Mesothelial cell of epicardium (in vitro differentiated cells): ENCODE measurements at regions not wholly inside any gene's neighbourhood (a gene's known extent, or its start where the extent isn't known, plus 50 kb on each side); places are given as distances from the start of the nearest gene placed in this dataset.

ENCODE experiments used
- DNase-seq, 2 experiments: peaks; one replicate each; pipeline ENCODE4 v3.0.0; 2021; ENCODE audit warnings: low spot score in 2 of 2; ENCODE audit not compliant: unreplicated experiment in 2 of 2
- H3K27ac Mint-ChIP-seq: 2 replicates; pipeline ENCODE4 v1.8.0; 2021; ENCODE audit warnings: mixed read lengths
- H3K27me3 Mint-ChIP-seq: 2 replicates; pipeline ENCODE4 v1.8.0; 2021; ENCODE audit warnings: low read depth, mixed read lengths
- H3K36me3 Mint-ChIP-seq: 2 replicates; pipeline ENCODE4 v1.8.0; 2021; ENCODE audit warnings: mixed read lengths
- H3K4me1 Mint-ChIP-seq: 2 replicates; pipeline ENCODE4 v1.8.0; 2021; ENCODE audit warnings: mixed read lengths
- H3K4me3 Mint-ChIP-seq: 2 replicates; pipeline ENCODE4 v1.8.0; 2021; ENCODE audit warnings: mild to moderate bottlenecking, moderate library complexity, mixed read lengths
- H3K9me3 Mint-ChIP-seq: 2 replicates; pipeline ENCODE4 v1.8.0; 2021; ENCODE audit warnings: mixed read lengths
- TF ChIP-seq, protein P1 (sequence below): fragments of 200-600 bp; sonication (generic); IDR thresholded peaks from one replicate; pipeline ENCODE4 v1.5.0; 2021; ENCODE audit warnings: antibody characterized with exemption; ENCODE audit not compliant: unreplicated experiment

GRCh38 chr7:131618391-131618790, 62.0 kb upstream of the PODXL start:
- Mint-ChIP-seq H3K4me3 (no peak overlapping the region), H3K27ac (peak overlapping the region; percentile 35), H3K27me3 (no peaks in the 10 kb centered on the region), H3K36me3 (no peaks in the 10 kb centered on the region), H3K9me3 (no peaks in the 10 kb centered on the region), H3K4me1 (peaks cover 32% of the 10 kb centered on the region)
- TF ChIP-seq, protein P1, sequence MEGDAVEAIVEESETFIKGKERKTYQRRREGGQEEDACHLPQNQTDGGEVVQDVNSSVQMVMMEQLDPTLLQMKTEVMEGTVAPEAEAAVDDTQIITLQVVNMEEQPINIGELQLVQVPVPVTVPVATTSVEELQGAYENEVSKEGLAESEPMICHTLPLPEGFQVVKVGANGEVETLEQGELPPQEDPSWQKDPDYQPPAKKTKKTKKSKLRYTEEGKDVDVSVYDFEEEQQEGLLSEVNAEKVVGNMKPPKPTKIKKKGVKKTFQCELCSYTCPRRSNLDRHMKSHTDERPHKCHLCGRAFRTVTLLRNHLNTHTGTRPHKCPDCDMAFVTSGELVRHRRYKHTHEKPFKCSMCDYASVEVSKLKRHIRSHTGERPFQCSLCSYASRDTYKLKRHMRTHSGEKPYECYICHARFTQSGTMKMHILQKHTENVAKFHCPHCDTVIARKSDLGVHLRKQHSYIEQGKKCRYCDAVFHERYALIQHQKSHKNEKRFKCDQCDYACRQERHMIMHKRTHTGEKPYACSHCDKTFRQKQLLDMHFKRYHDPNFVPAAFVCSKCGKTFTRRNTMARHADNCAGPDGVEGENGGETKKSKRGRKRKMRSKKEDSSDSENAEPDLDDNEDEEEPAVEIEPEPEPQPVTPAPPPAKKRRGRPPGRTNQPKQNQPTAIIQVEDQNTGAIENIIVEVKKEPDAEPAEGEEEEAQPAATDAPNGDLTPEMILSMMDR = no peak
- no peak for DNase-seq

DNA sequence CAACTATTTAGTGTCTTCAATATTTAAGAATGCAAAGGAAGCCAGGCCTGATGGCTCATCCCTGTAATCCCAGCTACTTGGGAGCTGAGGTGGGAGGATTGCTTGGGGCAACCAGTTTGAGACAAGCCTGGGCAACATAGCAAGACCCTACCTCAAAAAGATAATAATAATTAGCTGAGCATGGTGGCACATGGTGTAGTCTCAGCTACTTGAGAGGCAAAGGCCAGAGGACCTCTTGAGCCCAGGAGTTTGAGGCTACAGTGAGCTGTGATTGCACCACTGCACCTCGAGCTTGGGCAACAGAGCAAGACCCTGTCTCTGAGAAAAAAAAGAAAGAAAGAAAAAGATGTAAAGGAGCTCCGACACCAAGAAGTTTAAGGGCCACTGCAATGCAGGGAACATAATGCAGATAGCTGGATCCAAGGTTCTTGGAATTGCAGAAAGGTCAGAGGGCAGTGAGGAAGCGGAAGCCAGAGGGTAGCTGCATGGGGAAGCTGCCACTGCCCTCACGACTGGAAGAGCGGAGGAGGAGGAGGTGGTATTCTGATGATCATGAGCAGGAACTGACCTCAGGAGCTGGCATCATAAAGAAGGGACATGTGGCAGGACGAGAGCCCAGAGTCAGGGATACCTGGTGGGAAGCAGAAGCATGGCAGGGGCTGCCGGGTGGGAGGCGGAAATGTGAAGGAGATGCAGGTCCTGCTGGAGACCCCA, 60.2 kb upstream of the PODXL start:
- H3K36me3 Mint-ChIP-seq = no peaks in the 10 kb centered on the region
- no peak overlapping the region for H3K27ac Mint-ChIP-seq
- H3K27me3 Mint-ChIP-seq = no peaks in the 10 kb centered on the region
- TF ChIP-seq, protein P1 = no peak
- H3K9me3 Mint-ChIP-seq = no peaks in the 10 kb centered on the region
- peaks cover 29% of the 10 kb centered on the region for H3K4me1 Mint-ChIP-seq
- no peak overlapping the region for H3K4me3 Mint-ChIP-seq
- no peak for DNase-seq

DNA sequence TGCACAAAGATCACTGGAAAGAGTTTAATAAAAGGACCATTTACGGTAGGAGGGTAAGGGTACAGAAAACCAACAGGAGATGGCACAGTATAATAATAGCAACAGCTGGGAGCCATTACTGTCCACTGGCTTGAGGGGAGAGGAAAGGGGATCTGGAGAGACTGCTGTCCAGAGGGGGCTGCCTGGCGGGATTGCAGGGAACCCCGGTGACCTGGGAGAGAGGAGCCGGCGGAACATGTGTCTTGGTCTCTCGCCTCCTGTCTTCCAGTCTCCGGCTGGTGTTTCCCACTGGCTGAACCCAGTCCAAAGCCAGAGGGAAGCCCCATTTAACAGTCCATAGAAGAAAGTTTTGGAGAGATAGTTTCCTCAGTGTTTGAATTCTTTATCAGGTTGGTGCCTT, 57.5 kb upstream of the PODXL start:
- H3K36me3 Mint-ChIP-seq = no peaks in the 10 kb centered on the region
- no peak for DNase-seq
- peaks cover 9% of the 10 kb centered on the region for H3K4me1 Mint-ChIP-seq
- H3K27ac Mint-ChIP-seq = no peak overlapping the region
- TF ChIP-seq, protein P1 = no peak
- H3K9me3 Mint-ChIP-seq = no peaks in the 10 kb centered on the region
- no peak overlapping the region for H3K4me3 Mint-ChIP-seq
- no peaks in the 10 kb centered on the region for H3K27me3 Mint-ChIP-seq

DNA sequence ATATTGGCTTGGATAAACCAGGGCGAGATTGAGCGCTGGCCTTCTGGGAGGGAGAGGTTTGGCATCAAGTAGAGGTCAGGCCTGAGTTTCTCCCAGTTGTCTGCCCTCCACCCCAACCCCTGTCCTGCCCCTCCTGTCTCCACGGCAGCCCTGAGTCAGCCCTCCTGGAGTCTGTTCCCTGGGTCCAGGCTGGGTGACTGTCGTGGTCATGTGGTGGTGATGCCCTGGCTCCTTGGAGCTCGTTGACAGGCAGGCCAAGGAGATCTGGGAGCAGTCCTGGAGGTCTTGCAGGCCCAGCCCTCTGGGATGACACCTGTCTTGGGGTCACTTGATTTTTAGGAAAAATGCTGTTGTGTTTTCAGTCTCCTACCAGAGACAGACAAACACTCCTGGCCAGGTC, 53.6 kb upstream of the PODXL start:
- DNase-seq = no peak
- Mint-ChIP-seq H3K4me3 (no peak overlapping the region), H3K27me3 (no peaks in the 10 kb centered on the region), H3K9me3 (no peaks in the 10 kb centered on the region), H3K27ac (no peak overlapping the region), H3K4me1 (peaks cover 36% of the 10 kb centered on the region), H3K36me3 (no peaks in the 10 kb centered on the region)
- TF ChIP-seq, protein P1 = no peak

DNA sequence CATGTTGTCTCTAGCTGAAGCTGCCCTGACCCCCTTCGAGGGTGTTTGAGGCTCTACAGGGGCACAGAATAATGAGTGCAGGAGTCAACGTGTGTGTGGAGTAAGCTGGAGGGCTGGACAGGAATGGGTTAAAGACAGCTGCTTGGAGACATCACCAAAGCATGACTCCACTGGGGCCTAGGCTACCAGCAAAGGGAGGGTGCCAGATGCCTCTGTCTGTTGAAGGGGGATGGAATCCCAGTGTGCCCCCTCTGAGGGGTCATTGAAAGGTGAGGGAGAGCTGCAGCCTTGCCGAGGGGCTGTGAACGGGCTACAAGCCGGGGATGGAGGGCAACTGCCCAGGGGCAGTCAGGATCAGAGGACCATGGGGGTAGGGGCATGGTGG, 51.7 kb upstream of the PODXL start:
- Mint-ChIP-seq H3K9me3 (no peaks in the 10 kb centered on the region), H3K27me3 (no peaks in the 10 kb centered on the region), H3K4me3 (no peak overlapping the region), H3K27ac (peak overlapping the region; percentile 86), H3K4me1 (peaks cover 48% of the 10 kb centered on the region), H3K36me3 (no peaks in the 10 kb centered on the region)
- TF ChIP-seq, protein P1 = no peak
- DNase-seq = no peak
